HUDEP-2 (cell line): ENCODE measurements at regions not wholly inside any gene's neighbourhood (a gene's known extent, or its start where the extent isn't known, plus 50 kb on each side); places are given as distances from the start of the nearest gene placed in this dataset.

ENCODE experiments used
- DNase-seq, 76 experiments: peaks; one replicate each; lab custom pipeline; 2025; ENCODE audit not compliant: unreplicated experiment in 76 of 76; lab: John Stamatoyannopoulos, UW

- no peak for DNase-seq
Observed at GRCh38 chr13:22262001-22262885, 591.4 kb downstream of the FGF9 start.

GRCh38 chr13:22263185-22263584 lies 592.3 kb downstream of the FGF9 start:
- DNase-seq: no peak

DNA sequence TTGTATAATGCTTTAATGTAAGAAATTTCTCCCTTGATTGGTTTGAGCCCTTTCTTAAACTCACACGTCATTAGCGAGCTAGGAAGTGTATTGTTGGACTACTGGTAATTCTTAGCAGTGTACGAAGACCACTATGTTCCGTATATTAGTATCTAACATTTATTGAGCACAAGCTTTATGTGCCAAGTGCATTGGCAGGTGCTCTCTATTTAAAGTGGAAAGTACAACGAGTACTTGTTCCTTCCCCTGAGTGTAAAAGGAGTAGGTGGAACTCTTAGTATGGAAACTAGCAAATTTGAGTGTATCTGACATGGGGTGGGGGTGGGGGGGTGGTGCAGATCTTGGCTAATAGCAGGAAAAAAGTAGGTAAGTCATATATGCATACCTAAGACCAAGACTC lies 594.7 kb downstream of the FGF9 start:
- DNase-seq: no peak

DNA sequence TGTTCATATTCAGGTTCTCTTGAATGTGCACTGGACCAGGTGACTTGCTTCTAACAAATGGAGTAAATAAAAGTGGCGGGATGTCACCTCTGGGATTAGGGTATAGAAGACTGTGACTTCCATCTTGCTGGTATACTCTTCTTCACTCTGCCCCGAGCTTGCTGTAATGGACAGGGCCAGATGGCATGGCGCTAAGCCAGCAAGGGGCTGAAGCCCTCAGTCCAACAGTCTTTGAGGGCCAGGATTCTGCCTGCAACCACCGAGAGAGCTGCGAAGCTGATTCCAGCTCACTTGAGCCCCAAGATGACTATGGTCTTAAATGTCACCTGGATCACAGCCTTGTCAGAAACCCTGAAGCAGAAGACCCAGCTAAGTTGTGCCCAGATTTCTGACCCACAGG lies 600.0 kb downstream of the FGF9 start:
- no peak for DNase-seq

DNA sequence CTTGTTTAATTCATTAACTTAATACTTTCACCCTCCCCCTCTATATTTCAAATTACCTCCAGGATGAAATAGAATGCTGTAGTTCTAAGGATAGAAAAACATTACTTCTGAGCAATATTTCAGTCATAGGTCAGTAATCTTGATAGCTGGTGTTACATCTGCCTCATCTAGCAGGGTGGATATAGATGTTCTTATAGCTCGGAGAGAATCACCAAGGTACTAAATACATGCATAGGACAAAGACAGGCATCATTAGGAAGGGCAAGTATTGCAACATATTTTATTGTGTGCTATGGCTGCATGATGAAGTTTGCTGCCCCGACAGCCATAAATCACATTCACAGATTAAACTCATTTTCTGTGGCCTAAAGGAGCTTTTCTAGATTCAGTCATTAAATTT lies 601.0 kb downstream of the FGF9 start:
- no peak for DNase-seq

GRCh38 chr13:22275393-22275792 lies 604.5 kb downstream of the FGF9 start:
- DNase-seq: no peak

GRCh38 chr13:22276616-22277015 lies 605.7 kb downstream of the FGF9 start:
- no peak for DNase-seq

GRCh38 chr13:22278336-22278929 lies 607.6 kb downstream of the FGF9 start:
- DNase-seq: peak in 40 of 76 experiments; percentile 1 to 45 (median 10)

GRCh38 chr13:22285867-22286266 lies 615.0 kb downstream of the FGF9 start:
- no peak for DNase-seq

GRCh38 chr13:22286338-22286737 lies 615.5 kb downstream of the FGF9 start:
- no peak for DNase-seq

DNA sequence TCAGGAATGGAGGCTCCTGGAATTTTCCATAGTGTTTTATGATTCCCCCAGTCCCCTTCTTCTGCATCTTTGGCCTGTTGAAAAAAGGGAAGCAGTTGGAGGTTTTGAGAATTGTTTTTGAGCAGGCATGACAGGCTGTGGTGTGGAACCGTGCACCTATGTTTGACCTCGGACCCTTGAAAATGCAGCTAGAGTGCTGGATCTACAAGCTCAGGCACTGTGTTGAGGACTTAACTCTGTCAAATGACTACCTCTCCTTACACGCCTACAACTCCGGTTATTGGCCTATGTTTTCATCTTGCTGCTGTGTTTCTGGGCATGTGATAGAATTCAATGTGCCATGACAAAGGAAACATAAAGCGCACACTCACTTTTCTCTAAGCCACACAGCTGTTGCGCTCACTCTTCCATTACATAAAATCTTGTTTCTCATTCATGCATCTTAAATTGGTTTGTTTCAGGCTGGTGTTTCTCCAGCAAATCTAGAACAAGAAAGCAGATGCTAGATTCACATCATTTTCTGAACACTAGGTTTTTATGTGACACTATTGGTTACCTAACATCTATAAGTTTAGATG lies 616.6 kb downstream of the FGF9 start:
- no peak for DNase-seq

DNA sequence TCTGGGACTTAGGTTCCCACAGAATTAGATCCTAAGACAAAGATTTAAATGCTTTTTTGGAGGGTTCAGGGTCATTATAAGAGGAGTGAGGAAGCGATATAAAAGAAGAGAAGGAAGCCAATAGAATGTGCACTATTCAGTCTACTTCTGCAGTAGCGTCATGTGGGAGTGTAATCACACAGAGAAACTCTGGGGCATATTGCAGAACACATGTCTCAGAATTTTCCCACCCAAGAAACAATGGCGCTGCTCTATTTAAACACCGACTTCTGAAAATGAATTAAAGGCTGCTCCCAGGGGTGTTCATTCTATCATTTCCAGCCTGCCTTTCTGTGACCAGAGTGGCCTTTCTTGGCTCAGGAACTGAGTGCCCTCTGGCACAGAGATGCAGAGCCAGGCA lies 617.6 kb downstream of the FGF9 start:
- no peak for DNase-seq

DNA sequence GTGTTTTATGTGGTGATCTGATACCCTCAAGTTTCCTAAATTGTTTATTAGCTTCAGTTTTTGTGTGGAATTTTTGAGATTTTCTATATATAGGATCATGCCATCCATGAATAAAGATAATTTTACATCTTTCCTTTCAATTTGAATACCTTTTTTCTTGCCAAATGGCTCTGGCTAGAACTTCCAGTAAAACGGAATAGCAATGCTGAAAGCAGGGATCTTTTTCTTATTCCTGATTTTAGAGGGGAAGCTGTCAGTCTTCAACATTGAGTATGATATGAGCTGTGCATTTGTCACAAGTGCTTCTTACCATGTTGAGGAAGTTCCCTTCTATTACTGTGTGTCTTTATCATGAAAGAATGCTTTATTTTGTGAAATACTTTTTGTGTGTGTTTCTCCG lies 618.8 kb downstream of the FGF9 start:
- DNase-seq: no peak

DNA sequence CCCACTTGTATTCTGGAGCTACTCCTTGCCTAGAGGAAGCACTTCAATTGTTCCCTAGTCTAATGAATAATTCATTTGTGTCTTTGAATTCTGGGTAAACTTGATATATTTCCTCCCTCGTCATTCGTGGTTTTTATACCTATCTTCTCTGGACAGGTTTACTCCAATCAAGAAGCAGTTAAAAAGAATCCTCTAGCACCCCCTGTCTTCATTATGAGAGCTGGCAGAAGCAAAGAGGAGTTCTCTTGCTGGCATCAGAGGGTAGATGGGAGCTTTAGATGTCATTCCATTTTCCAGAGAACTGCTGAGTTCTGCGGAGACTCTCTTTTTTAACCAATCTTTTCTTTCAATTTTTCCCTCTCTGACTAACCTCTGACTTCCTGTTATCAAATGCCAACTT lies 627.7 kb downstream of the FGF9 start:
- DNase-seq: no peak

GRCh38 chr13:22311734-22312404 lies 641.0 kb downstream of the FGF9 start:
- no peak for DNase-seq

GRCh38 chr13:22312405-22312803 lies 641.5 kb downstream of the FGF9 start:
- no peak for DNase-seq

- no peak for DNase-seq
Observed at GRCh38 chr13:22316494-22317025, 645.7 kb downstream of the FGF9 start.

DNA sequence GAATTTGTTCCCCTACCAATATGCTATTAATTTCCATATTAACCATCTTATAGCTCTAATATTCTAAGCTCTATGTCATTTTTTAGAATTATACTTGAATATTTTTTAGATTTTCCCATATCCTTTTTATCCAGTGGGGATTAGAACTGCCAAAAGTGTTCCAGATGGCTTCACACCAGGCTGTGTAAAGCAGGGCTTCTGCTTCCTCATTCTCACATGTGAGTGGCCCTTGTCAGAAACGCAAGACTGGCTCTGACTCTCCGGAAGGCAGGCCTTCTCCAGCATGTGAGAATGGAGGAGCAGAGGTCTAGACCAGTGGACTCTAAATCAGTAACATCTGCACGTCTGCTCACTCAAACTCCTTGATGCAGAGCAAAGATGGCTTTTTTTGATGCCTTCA lies 650.1 kb downstream of the FGF9 start:
- DNase-seq: no peak

- DNase-seq: no peak
Observed at GRCh38 chr13:22325761-22326160, 654.9 kb downstream of the FGF9 start.

DNA sequence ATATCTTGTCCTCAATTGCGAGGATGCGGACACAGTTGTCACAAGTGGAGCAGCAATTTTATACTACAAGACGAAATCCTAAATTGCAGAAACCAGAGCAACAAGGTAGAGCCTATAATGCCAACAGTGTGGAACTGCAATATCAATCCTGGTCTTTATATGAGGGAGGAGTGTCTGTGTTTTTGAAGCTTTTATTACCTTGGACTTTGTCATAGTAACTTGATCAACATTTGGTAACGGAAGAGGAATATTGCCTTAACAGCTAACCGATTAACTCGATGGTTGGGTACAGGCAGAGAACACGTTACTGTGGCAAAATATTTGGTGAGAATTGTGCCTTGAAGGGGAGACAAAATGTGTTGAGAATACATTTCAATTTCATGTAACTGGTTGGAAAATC lies 661.5 kb downstream of the FGF9 start:
- no peak for DNase-seq

GRCh38 chr13:22336460-22336859 lies 665.6 kb downstream of the FGF9 start:
- DNase-seq: no peak
